ENCODE measurements at regions not wholly inside any gene's neighbourhood (a gene's known extent, or its start where the extent isn't known, plus 50 kb on each side); places are given as distances from the start of the nearest gene placed in this dataset.

GRCh38 chr10:118937226-118937625, 92.3 kb upstream of the NANOS1 start:
- Histone ChIP-seq H3K9me3 (peaks cover 0 to 4% (median 0%) of the 10 kb centered on the region in 4 donors), H3K4me1 (no peaks in the 10 kb centered on the region), H3K4me3 (no peak overlapping the region), H3K36me3 (no peaks in the 10 kb centered on the region), H3K27ac (no peak overlapping the region), H3K27me3 (no peaks in the 10 kb centered on the region)
- 73 to 78% methylated on average over 3 of the region's 3 CpGs for WGBS, 2 donors
- TF ChIP-seq POLR2A (IDR thresholded peaks at IDR 0.05) (no peak), EP300 (IDR thresholded peaks at IDR 0.05) (no peak)
- TF ChIP-seq, protein P1, sequence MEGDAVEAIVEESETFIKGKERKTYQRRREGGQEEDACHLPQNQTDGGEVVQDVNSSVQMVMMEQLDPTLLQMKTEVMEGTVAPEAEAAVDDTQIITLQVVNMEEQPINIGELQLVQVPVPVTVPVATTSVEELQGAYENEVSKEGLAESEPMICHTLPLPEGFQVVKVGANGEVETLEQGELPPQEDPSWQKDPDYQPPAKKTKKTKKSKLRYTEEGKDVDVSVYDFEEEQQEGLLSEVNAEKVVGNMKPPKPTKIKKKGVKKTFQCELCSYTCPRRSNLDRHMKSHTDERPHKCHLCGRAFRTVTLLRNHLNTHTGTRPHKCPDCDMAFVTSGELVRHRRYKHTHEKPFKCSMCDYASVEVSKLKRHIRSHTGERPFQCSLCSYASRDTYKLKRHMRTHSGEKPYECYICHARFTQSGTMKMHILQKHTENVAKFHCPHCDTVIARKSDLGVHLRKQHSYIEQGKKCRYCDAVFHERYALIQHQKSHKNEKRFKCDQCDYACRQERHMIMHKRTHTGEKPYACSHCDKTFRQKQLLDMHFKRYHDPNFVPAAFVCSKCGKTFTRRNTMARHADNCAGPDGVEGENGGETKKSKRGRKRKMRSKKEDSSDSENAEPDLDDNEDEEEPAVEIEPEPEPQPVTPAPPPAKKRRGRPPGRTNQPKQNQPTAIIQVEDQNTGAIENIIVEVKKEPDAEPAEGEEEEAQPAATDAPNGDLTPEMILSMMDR (IDR thresholded peaks at IDR 0.05) = no peak
- DNase-seq (ENCODE audit: low spot score in 2 of 2) = no peak

GRCh38 chr10:118939211-118940007, 90.1 kb upstream of the NANOS1 start:
- H3K4me1 ChIP-seq = no peaks in the 10 kb centered on the region
- H3K4me3 ChIP-seq = no peak overlapping the region
- H3K9me3 ChIP-seq = no peaks in the 10 kb centered on the region
- no peaks in the 10 kb centered on the region for H3K27me3 ChIP-seq
- TF ChIP-seq EP300 (IDR thresholded peaks at IDR 0.05) (no peak), POLR2A (IDR thresholded peaks at IDR 0.05) (no peak)
- TF ChIP-seq, protein P1 (IDR thresholded peaks at IDR 0.05) = no peak
- DNase-seq (ENCODE audit: low spot score in 2 of 2) = no peak
- 87 to 90% methylated on average over 7 of the region's 7 CpGs for WGBS, 2 donors
- no peaks in the 10 kb centered on the region for H3K36me3 ChIP-seq
- H3K27ac ChIP-seq = no peak overlapping the region

- WGBS, 2 donors = 82 to 84% methylated on average over 1 of the region's 1 CpG
- H3K36me3 ChIP-seq = no peaks in the 10 kb centered on the region
- no peak overlapping the region for H3K4me3 ChIP-seq
- no peak overlapping the region for H3K27ac ChIP-seq
- no peaks in the 10 kb centered on the region for H3K4me1 ChIP-seq
- DNase-seq (ENCODE audit: low spot score in 2 of 2) = no peak
- TF ChIP-seq, protein P1 (IDR thresholded peaks at IDR 0.05) = no peak
- TF ChIP-seq EP300 (IDR thresholded peaks at IDR 0.05) = no peak
- no peak for TF ChIP-seq POLR2A (IDR thresholded peaks at IDR 0.05)
- no peaks in the 10 kb centered on the region for H3K9me3 ChIP-seq
- H3K27me3 ChIP-seq = no peaks in the 10 kb centered on the region
Observed at GRCh38 chr10:118940386-118940785, 89.1 kb upstream of the NANOS1 start.

DNA sequence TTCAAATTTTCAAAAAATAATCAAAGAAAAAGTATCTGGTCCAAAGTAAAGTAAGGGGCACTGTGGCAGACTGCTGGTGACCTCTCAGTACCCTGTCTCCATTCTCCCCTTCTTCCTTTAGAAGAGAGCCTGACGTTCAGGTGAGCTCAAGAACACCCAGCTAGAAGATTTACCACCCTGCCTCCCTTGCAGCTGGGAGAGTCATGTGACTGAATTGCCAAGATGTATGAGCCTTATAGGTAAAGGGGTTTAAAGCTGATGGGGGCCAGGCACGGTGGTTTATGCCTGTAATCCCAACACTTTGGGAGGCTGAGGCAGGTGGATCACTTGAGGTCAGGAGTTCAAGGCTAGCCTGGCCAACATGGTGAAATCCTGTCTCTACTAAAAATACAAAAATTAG, 86.3 kb upstream of the NANOS1 start:
- H3K4me3 ChIP-seq = no peak overlapping the region
- no peaks in the 10 kb centered on the region for H3K9me3 ChIP-seq
- no peaks in the 10 kb centered on the region for H3K27me3 ChIP-seq
- H3K4me1 ChIP-seq = no peaks in the 10 kb centered on the region
- TF ChIP-seq POLR2A (IDR thresholded peaks at IDR 0.05) (no peak), EP300 (IDR thresholded peaks at IDR 0.05) (no peak)
- TF ChIP-seq, protein P1 (IDR thresholded peaks at IDR 0.05) = no peak
- no peaks in the 10 kb centered on the region for H3K36me3 ChIP-seq
- WGBS, 2 donors = 72 to 74% methylated on average over 2 of the region's 2 CpGs
- no peak overlapping the region for H3K27ac ChIP-seq
- DNase-seq (ENCODE audit: low spot score in 2 of 2) = no peak

GRCh38 chr10:118944959-118945633, 84.4 kb upstream of the NANOS1 start:
- WGBS, 2 donors = 80 to 86% methylated on average over 8 of the region's 8 CpGs
- no peaks in the 10 kb centered on the region for H3K36me3 ChIP-seq
- H3K27ac ChIP-seq = no peak overlapping the region
- no peaks in the 10 kb centered on the region for H3K9me3 ChIP-seq
- H3K4me3 ChIP-seq = no peak overlapping the region
- H3K4me1 ChIP-seq = no peaks in the 10 kb centered on the region
- TF ChIP-seq EP300 (IDR thresholded peaks at IDR 0.05) (no peak), POLR2A (IDR thresholded peaks at IDR 0.05) (no peak)
- TF ChIP-seq, protein P1 (IDR thresholded peaks at IDR 0.05) = no peak
- DNase-seq (ENCODE audit: low spot score in 2 of 2) = no peak
- H3K27me3 ChIP-seq = no peaks in the 10 kb centered on the region
